ENCODE measurements at regions not wholly inside any gene's neighbourhood (a gene's known extent, or its start where the extent isn't known, plus 50 kb on each side); places are given as distances from the start of the nearest gene placed in this dataset.

DNA sequence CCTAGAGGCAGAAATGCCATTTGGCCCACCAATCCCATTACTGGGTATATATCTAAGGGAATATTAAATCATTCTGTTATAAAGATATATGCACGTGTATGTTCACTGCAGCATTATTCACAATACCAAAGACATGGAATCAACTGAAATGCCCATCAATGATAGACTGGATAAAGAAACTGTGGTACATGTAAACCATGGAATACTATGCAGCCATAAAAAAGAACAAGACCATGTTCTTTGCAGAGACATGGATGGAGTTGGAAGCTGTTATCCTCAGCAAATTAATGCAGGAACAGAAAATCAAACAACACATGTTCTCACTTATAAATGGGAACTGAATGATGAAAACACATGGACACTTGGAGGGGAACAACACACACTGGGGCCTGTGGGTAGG lies 458.4 kb downstream of the CD83 start:
- TF ChIP-seq POLR2A (IDR thresholded peaks at IDR 0.05), result no peak
- TF ChIP-seq, protein P1, sequence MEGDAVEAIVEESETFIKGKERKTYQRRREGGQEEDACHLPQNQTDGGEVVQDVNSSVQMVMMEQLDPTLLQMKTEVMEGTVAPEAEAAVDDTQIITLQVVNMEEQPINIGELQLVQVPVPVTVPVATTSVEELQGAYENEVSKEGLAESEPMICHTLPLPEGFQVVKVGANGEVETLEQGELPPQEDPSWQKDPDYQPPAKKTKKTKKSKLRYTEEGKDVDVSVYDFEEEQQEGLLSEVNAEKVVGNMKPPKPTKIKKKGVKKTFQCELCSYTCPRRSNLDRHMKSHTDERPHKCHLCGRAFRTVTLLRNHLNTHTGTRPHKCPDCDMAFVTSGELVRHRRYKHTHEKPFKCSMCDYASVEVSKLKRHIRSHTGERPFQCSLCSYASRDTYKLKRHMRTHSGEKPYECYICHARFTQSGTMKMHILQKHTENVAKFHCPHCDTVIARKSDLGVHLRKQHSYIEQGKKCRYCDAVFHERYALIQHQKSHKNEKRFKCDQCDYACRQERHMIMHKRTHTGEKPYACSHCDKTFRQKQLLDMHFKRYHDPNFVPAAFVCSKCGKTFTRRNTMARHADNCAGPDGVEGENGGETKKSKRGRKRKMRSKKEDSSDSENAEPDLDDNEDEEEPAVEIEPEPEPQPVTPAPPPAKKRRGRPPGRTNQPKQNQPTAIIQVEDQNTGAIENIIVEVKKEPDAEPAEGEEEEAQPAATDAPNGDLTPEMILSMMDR (IDR thresholded peaks at IDR 0.05), result no peak

Data from body of pancreas (tissue), 4 donors.